Subcutaneous abdominal adipose tissue (tissue), 5 donors: ENCODE measurements at regions not wholly inside any gene's neighbourhood (a gene's known extent, or its start where the extent isn't known, plus 50 kb on each side); places are given as distances from the start of the nearest gene placed in this dataset.

ENCODE experiments used
- H3K27ac ChIP-seq: one replicate; pipeline ENCODE4 v1.7.0; 2013; ENCODE audit warnings: low read depth, mild to moderate bottlenecking, inconsistent platforms, low read length, moderate library complexity
- H3K27me3 ChIP-seq, 5 donors: one replicate each; pipeline ENCODE4 v1.7.0; 2013; ENCODE audit warnings: low read length in 5 of 5, inconsistent platforms in 1 of 5; ENCODE audit not compliant: control insufficient read depth in 5 of 5, insufficient read depth in 4 of 5
- H3K36me3 ChIP-seq, 5 donors: one replicate each; pipeline ENCODE4 v1.7.0; 2013; ENCODE audit warnings: low read length in 5 of 5; ENCODE audit not compliant: control insufficient read depth in 5 of 5, insufficient read depth in 5 of 5
- H3K4me1 ChIP-seq, 5 donors: one replicate each; pipeline ENCODE4 v1.7.0; 2013; ENCODE audit warnings: low read length in 5 of 5, mild to moderate bottlenecking in 3 of 5, moderate library complexity in 1 of 5; ENCODE audit not compliant: control insufficient read depth in 5 of 5, insufficient read depth in 5 of 5
- H3K4me3 ChIP-seq, 5 donors: one replicate each; pipeline ENCODE4 v1.7.0; 2013; ENCODE audit warnings: low read length in 5 of 5, low read depth in 1 of 5
- H3K9ac ChIP-seq, 5 donors: one replicate each; pipeline ENCODE4 v1.7.0; 2013; ENCODE audit warnings: low read length in 5 of 5, mild to moderate bottlenecking in 4 of 5, moderate library complexity in 3 of 5
- H3K9me3 ChIP-seq, 5 donors: one replicate each; pipeline ENCODE4 v1.7.0; 2013; ENCODE audit warnings: low read length in 5 of 5; ENCODE audit not compliant: control insufficient read depth in 5 of 5
- donor health status: healthy.
- donor health status: healthy.
- donor health status: healthy.
- donor health status: healthy.
- donor health status: healthy.

DNA sequence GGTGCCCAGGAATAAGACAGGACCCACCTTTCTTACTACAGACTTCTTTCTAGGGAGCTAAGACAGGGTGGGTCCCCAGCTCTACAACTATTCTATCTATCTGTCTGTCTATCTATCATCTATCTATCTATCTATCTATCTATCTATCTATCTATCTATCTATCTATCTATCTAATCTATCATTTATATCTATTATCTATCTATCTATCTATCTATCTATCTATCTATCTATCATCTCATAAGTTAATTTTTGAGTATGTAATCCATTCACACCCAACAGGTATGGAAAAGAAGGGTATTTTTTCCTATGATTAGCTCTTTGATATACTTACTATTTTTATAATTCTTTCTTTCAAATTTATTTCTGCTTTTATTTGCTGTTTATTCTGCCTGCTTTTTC lies 55.9 kb downstream of the BAMBI start:
- Histone ChIP-seq H3K4me1 (peaks cover 0 to 7% (median 6%) of the 10 kb centered on the region in 5 donors), H3K27me3 (no peaks in the 10 kb centered on the region), H3K4me3 (no peak overlapping the region), H3K9ac (no peak overlapping the region), H3K27ac (no peak overlapping the region), H3K36me3 (no peaks in the 10 kb centered on the region), H3K9me3 (peaks cover 0 to 6% (median 3%) of the 10 kb centered on the region in 5 donors)

DNA sequence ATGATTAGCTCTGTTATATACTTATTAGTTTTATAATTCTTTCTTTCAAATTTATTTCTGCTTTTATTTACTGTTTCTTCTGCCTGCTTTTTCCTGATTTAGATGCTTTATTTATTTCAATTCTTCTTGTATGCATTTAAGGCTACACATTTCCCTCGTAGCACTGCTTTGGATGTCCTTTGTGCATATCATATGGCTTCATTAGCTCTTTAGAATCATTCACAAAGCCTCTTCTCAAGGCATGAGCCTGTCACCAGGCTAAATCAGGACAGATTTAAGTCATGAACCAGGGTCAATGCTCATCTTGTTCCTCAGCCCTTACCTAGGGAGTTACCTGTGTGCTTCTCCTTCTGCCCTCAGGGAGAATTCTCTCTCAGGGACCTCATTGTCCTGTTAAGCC lies 56.3 kb downstream of the BAMBI start:
- Histone ChIP-seq H3K9me3 (peaks cover 0 to 6% (median 3%) of the 10 kb centered on the region in 5 donors), H3K27ac (no peak overlapping the region), H3K36me3 (no peaks in the 10 kb centered on the region), H3K4me3 (no peak overlapping the region), H3K27me3 (peaks cover 0 to 3% (median 0%) of the 10 kb centered on the region in 5 donors), H3K9ac (no peak overlapping the region), H3K4me1 (peaks cover 0 to 7% (median 6%) of the 10 kb centered on the region in 5 donors)

DNA sequence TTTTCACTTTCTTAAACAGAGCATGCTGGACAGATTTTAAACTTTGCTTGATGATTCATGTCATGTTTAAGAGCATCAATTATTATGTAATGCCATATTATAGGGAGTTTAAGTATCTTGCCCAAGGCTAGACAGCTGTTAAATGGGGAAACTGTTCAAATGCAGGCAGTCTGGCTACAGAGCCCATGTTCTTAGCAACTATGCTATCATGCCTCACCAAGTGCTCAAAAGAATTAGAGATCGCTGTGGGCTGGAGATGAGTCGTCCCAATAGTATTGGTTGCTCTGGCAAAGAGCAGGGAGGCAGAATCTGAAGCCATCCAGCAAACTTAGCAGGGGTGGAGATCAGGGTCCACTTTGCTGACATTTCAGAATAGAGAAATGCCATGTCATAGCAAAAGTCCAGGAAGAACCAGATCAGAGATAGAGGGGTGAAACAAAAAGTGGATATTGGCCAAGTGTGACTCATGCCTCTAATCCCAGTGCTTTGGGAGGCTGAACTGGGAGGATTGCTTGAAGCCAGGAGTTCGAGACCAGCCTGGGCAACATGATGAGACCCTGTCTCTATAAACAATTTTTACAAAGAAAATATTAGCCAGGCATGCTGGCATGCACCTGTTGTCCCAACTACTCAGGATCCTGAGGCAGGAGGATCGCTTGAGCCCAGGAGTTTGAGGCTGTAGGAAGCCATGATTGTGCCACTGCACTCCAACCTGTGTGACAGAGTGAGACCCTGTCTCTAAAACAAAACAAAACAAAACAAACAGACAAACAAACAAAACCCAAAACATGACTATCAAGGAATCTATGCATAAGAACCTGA lies 57.8 kb downstream of the BAMBI start:
- no peak overlapping the region for H3K4me3 ChIP-seq
- H3K36me3 ChIP-seq = no peaks in the 10 kb centered on the region
- peaks cover 0 to 3% (median 0%) of the 10 kb centered on the region in 5 donors for H3K27me3 ChIP-seq
- no peak overlapping the region for H3K27ac ChIP-seq
- peaks cover 0 to 4% (median 2%) of the 10 kb centered on the region in 5 donors for H3K4me1 ChIP-seq
- peaks cover 0 to 6% (median 3%) of the 10 kb centered on the region in 5 donors for H3K9me3 ChIP-seq
- no peak overlapping the region for H3K9ac ChIP-seq

DNA sequence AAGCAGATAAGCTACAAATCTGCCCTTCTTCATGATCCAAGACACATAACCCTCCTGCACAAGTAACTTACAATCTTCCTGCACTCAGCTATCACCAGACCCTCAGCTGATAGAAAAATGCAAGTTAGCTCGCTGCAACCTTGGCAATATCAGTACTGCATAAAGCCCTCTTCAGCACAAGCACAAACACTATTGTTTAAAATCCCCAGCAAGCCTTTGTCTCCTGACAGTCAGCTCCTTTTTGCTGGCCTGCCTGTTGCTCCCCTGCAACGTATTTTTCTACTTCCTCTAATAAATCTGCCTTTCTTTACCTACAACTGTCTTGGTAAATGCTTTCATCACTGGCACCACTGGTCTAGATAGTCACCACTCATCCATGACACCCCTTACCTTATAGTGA lies 59.8 kb downstream of the BAMBI start:
- Histone ChIP-seq H3K9me3 (peaks cover 0 to 6% (median 3%) of the 10 kb centered on the region in 5 donors), H3K4me1 (no peaks in the 10 kb centered on the region), H3K4me3 (no peak overlapping the region), H3K27me3 (peaks cover 0 to 4% (median 3%) of the 10 kb centered on the region in 5 donors), H3K36me3 (no peaks in the 10 kb centered on the region), H3K27ac (no peak overlapping the region), H3K9ac (no peak overlapping the region)

DNA sequence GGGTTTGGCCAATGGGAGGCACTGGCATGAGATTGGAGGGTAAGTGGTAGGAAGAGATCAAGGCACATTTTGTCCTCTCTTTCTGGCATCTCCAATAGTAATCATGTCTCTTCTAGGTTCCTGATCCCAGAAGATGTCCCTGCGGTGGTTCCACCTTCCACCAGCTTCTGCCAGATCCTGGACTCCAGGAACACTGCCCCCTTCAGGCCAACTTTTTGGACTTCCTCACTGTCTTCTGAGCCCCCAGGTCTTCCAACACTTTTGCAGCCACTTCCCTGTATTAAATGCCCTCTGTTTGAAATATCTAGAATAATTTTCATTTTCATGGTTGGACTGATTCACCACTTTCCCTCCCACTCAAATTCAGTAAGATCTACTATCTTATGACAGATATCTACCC lies 60.9 kb downstream of the BAMBI start:
- Histone ChIP-seq H3K27me3 (peaks cover 0 to 4% (median 3%) of the 10 kb centered on the region in 5 donors), H3K27ac (no peak overlapping the region), H3K36me3 (no peaks in the 10 kb centered on the region), H3K9me3 (peaks cover 0 to 6% (median 3%) of the 10 kb centered on the region in 5 donors), H3K9ac (no peak overlapping the region), H3K4me1 (no peaks in the 10 kb centered on the region), H3K4me3 (no peak overlapping the region)

DNA sequence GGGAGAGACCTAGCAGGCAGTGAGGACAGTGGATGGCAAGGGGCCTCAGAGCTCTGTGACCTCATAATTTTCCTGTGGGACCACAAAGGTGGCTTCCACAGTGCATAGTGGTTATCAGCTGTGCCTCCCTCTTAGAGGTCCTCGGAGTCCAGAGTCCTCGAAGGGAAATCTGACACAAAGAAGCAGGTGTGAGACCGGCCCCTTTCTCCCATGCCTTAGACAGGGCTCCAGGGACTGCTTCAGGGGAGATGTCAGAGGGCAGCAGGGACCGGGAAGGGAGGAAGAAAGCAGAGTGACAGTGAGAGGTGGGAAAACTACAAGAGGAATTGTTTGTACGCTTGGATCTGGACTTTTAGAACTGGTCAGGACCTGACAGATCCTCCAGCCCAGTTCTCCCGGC lies 66.3 kb downstream of the BAMBI start:
- Histone ChIP-seq H3K27ac (no peak overlapping the region), H3K9ac (no peak overlapping the region), H3K4me3 (no peak overlapping the region), H3K4me1 (no peaks in the 10 kb centered on the region), H3K9me3 (peaks cover 0 to 3% (median 0%) of the 10 kb centered on the region in 5 donors), H3K36me3 (no peaks in the 10 kb centered on the region), H3K27me3 (peaks cover 0 to 4% (median under 1%) of the 10 kb centered on the region in 5 donors)

DNA sequence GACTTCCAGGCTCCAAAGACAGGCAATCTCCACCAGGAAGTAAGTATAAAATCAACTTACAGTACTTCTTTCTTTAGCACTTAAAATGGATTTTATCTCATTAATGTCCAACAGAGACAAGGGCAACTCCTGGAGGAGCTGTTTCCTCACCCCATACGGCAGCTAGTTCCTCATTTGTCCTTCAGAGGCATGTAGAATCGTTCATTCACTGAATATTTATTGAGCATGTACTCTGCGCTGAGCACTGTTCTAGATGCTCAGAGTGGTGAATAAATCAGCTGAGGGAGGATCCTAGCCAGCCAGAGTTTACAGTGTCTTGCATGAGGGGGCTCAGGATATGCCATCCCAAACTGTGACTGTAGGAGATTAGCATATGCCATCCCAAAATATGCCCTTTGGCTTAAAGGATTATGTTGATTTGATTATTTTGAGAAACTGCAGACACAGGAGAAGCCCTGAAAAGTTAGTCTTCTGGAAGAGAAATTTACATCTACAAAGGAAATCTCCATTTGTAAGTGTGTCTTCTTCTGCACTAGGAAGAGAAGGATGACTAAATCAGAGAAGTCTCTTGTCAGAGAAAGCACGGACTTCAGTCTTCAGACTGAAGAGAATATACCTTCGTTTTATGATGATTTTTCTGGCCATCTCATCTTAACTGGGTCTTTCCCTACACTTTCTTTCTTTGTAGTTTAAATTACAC lies 66.9 kb downstream of the BAMBI start:
- Histone ChIP-seq H3K36me3 (no peaks in the 10 kb centered on the region), H3K27me3 (peaks cover 0 to 4% (median 0%) of the 10 kb centered on the region in 5 donors), H3K9ac (no peak overlapping the region), H3K9me3 (peaks cover 0 to 3% (median 0%) of the 10 kb centered on the region in 5 donors), H3K27ac (no peak overlapping the region), H3K4me3 (no peak overlapping the region), H3K4me1 (no peaks in the 10 kb centered on the region)

DNA sequence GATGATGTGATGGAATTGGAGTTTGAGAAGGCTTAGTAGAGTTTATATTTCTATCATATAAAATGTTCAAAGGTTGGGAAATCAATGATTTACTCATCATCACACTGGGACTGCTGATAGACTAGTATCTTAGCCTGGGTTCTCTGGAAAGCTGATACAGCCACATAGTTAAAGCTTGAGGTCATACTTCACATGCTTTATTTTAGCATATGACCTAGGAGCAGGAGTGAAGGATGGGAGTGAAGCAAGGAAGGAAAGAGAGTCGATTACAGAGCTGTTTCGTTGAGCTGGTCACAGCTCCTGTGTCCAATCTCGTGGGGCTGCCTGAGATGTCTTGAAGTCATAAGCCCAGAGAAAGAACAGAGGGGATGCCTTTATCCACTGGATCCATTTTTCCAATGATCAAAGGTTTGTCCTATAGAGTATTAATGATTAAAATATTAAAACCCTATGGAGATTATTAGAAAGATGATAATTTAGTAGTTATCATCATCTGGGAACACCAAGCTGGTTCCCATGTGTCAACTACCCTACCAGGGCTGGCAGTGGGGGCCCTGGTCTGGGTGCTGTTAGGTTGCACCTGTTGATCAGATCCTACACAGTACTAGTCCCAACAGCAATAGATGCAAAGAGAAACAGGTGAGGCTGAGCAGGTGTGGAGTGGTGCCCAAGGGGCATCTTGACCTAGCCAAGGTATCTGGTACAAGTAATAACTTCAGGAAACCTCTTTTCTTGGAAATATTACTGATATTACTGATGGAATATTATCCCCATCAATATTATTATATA lies 77.8 kb downstream of the BAMBI start:
- no peak overlapping the region for H3K4me3 ChIP-seq
- H3K27me3 ChIP-seq = no peaks in the 10 kb centered on the region
- H3K9me3 ChIP-seq = no peaks in the 10 kb centered on the region
- no peaks in the 10 kb centered on the region for H3K4me1 ChIP-seq
- no peak overlapping the region for H3K9ac ChIP-seq
- H3K36me3 ChIP-seq = no peaks in the 10 kb centered on the region
- no peak overlapping the region for H3K27ac ChIP-seq

DNA sequence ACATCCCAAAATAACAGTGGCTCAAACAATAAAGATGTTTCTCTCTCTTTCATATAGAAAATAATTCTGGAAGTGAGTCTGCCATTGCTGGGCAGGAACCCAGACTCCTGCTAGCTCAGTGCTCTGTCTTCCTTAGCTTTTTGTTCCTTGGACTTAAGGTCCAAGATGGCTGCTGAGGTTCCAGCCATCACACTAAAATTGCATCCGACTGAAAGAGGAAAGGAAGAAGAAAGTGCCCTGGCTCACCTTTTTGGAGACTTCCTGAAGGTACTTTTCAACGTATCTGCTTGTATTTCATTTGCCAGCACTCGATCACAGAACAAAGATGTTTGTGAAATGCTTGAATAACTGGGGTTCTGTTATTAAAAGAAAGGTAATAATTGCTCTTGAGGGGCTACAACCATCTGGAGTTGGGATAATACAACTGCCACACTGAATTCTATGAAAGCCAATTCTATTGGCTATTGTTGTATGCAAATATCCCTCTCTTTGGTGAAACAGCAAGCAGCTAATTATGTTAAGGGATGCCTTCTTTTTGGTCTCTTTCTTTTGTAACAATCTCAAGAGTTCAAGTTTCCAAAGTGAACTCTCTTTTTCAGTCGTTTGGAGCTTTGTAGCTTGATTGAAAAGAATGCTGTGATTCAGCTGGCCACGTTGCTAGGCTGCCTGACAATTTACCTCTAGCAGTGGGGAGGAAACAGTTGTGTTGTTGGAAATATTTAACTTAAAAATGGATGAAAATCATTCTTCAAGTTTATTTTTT lies 83.9 kb downstream of the BAMBI start:
- Histone ChIP-seq H3K27ac (no peak overlapping the region), H3K27me3 (peaks cover 0 to 6% (median 3%) of the 10 kb centered on the region in 5 donors), H3K9ac (no peak overlapping the region), H3K36me3 (no peaks in the 10 kb centered on the region), H3K9me3 (peaks cover 0 to 6% (median 0%) of the 10 kb centered on the region in 5 donors), H3K4me1 (no peaks in the 10 kb centered on the region), H3K4me3 (no peak overlapping the region)
